Hematopoietic multipotent progenitor cell treated with erythropoietin and hydrocortisone succinate and interleukin-3 and kit ligand, for 4 days (in vitro differentiated cells): ENCODE measurements at regions not wholly inside any gene's neighbourhood (a gene's known extent, or its start where the extent isn't known, plus 50 kb on each side); places are given as distances from the start of the nearest gene placed in this dataset.

Experiments
- DNase-seq: peaks from one replicate; pipeline ENCODE4 v3.0.0-alpha.2; 2015

GRCh38 chr11:88404391-88404790 is 66.9 kb upstream of the CTSC start:
- DNase-seq: no peak

GRCh38 chr11:88402784-88403183 is 65.2 kb upstream of the CTSC start:
- DNase-seq: no peak

- no peak for DNase-seq
Observed at GRCh38 chr11:88402192-88402715, 64.7 kb upstream of the CTSC start.

GRCh38 chr11:88398791-88399570 is 61.4 kb upstream of the CTSC start:
- DNase-seq: no peak

- peak; percentile 15 for DNase-seq
Observed at GRCh38 chr11:88398372-88398771, 60.8 kb upstream of the CTSC start.

GRCh38 chr11:88390254-88390653 is 52.7 kb upstream of the CTSC start:
- DNase-seq: no peak

GRCh38 chr11:88387957-88388356 is 50.4 kb upstream of the CTSC start:
- DNase-seq: no peak
